NCI-H1417 treated with DMSO at 0.1 percent for 48 hours (cell line): ENCODE measurements at regions not wholly inside any gene's neighbourhood (a gene's known extent, or its start where the extent isn't known, plus 50 kb on each side); places are given as distances from the start of the nearest gene placed in this dataset.
"Not testable (repeated sequence)": the region's sequence is repeated elsewhere in the genome, so short reads cannot be mapped to it uniquely, and the experiment has no call there.

Source experiments
- DNase-seq: peaks from one replicate; lab custom pipeline; 2025; lab: John Stamatoyannopoulos, UW

DNA sequence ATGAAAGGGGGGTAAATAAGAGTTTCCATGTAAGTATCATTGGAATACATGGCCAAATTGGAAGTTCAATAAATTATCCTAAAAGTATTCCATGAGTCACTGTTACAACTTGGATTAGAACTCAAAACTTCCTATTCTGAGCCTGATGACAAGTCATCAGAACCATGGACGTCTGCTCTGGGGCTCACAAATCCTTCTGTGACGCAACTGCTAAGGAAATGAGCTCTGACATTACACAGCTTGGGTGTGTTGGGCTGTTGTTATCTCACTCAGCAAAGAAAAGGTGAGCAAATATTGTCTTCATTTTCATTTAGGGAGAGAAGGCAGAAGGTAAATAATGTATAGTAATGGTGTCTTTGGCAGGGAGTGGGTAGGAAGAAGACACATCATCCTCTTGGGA is 214.8 kb upstream of the ADO start:
- no peak for DNase-seq

DNA sequence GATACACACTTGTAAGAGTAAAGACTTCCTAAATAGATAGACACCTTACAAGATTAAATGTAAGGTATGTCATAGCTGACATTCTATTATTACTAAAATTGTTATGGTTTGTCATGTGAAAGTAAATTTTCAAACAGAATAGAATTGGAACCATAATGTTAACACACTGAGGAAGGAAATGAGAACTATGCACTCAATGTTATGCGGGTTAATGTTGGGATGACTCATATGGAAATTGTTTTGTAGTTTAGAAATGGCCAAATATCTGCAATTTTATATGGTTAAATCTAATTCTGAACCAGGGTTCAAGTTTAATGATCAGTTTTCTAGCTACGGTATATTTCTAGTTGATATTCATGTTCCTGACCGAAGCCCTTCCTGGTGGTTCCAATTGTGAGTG is 214.2 kb upstream of the ADO start:
- no peak for DNase-seq

DNA sequence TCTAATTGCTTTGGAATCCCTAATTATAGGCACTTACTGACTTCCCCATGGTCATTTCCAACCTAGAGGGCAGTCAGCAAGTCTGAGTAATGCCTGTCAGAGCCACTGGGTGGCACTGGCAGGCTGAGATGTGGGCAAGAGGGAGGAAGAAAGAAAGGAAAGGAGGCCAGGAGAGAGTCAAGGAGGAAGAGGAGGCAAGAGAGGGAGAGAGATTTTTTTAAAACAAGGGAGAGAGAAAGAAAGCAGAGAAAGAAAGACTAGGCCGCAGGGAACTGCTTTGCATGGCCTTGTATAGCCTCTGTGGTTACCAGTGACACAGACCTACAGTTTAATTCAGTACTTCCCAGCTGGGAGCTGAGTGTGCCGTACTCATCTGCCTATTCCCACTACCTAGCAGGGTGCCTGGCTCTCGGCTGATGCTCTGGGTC is 210.4 kb upstream of the ADO start:
- no peak for DNase-seq

DNA sequence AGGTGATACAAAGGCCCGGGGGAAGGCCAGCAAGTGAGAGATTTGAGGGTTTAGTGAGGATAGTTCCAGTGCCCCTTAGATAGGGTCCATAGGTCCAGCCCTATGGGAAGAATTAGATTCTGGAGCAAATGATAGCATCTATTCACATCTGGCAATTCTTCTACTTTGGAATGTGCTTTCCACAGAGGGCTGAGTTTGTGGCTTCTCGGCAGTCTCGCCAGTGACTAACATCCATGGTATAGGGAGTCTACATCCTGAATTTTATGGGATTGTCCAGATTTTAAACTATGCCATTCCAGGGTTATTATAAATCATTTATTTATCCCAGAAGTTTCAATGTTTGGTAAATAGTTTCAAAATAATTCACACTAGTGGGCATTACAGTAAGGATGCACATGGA is 207.3 kb upstream of the ADO start:
- DNase-seq = no peak

DNA sequence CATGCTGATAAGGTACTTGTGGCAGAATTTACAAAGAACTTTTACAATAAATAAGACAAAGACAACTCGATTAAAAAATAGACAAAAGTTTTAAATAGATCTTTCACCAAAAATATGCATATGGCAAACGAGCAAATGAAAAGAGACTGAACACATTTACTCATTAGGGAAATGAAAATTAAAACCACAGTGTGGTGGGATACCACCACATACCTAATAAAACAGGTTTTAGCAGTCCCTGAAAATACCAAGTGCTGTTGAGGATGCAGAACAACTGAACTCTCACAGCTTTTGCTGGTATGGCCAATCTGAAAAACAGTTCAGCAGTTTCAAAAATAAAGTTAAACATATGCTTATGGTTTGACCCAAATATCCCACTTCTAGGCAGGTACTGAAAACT is 205.4 kb upstream of the ADO start:
- DNase-seq = no peak

DNA sequence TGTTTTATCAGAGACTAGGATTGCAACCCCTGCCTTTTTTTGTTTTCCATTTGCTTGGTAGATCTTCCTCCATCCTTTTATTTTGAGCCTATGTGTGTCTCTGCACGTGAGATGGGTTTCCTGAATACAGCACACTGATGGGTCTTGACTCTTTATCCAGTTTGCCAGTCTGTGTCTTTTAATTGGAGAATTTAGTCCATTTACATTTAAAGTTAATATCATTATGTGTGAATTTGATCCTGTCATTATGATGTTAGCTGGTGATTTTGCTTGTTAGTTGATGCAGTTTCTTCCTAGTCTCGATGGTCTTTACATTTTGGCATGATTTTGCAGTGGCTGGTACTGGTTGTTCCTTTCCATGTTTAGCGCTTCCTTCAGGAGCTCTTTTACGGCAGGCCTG is 198.0 kb upstream of the ADO start:
- DNase-seq = not testable (repeated sequence)

DNA sequence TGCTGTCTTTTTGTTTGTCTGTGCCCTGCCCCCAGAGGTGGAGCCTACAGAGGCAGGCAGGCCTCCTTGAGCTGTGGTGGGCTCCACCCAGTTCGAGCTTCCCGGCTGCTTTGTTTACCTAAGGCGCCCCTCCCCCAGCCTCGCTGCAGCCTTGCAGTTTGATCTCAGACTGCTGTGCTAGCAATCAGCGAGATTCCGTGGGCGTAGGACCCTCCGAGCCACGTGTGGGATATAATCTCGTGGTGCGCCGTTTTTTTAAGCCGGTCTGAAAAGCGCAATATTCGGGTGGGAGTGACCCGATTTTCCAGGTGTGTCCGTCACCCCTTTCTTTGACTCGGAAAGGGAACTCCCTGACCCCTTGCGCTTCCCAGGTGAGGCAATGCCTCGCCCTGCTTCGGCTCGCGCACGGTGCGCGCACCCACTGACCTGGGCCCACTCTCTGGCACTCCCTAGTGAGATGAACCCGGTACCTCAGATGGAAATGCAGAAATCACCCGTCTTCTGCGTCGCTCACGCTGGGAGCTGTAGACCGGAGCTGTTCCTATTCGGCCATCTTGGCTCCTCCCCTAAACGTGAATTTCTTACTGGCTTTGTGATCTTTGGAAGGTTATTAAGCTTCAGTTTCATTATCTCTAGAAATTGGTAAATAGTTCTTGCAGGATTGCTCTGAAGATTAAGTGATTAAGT is 196.2 kb upstream of the ADO start:
- DNase-seq = not testable (repeated sequence)

DNA sequence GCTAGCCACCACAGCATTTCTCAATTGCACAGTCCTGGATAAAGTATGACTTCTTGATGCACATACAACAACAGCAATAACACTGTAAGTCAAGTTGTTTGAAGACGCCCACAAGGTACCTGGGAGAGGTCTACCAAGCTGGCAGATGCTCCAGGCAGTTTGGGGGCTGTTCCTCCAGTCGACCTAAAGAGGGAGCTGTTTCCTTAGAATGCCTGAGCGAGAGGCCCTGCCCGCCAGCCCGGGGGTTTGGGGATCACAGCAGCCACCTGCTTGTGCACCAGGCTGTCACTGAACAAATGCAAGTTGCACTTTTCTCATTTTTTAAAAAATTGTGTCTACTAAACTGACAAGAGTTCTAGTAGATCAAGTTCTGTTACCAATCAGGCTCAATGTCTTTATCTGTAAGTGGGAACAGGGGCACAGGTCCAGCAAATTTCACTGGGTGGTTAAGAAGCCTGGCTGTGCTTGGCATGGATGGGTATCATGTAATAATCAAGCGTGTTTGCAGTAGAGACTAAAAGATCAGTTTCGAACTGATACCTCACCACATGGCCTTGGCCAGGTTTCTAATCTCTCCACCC is 193.8 kb upstream of the ADO start:
- DNase-seq = no peak

DNA sequence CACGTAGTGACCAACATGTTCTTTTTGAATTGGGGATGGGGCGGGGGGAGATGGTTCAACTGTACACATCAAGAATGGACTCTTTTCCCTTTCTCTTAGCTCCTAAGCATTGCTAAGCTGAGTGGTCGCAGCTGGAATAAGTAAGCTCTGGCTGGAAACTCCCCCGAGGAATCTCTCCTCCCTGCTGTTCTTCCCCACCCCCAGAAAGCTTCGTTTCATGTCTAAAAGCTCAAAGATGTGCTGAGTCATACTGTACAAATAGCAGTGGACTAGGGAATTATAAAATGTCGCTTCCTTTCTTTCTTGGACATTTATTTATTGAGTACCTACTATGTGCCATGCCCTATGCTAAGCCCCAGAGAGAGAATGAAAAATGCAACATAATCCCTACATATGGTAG is 191.1 kb upstream of the ADO start:
- no peak for DNase-seq

DNA sequence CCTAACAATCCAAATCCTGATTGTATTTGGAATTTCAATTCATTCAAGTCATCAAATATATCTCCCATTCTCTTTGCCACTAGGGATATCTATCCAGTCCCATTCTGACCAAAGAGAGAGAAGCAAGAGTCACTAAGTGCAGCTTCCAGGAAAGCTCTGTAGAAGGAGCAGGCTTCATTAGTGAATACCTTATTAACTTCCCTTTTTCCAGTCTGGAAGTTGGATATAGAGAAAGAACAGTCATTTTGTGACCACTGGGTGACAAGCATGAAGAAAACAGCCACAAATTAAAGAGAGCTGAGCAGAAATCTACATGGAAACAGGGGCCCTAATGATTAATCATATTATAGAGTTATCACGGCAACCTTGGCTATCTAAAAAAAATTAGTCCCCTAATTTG is 190.7 kb upstream of the ADO start:
- no peak for DNase-seq

DNA sequence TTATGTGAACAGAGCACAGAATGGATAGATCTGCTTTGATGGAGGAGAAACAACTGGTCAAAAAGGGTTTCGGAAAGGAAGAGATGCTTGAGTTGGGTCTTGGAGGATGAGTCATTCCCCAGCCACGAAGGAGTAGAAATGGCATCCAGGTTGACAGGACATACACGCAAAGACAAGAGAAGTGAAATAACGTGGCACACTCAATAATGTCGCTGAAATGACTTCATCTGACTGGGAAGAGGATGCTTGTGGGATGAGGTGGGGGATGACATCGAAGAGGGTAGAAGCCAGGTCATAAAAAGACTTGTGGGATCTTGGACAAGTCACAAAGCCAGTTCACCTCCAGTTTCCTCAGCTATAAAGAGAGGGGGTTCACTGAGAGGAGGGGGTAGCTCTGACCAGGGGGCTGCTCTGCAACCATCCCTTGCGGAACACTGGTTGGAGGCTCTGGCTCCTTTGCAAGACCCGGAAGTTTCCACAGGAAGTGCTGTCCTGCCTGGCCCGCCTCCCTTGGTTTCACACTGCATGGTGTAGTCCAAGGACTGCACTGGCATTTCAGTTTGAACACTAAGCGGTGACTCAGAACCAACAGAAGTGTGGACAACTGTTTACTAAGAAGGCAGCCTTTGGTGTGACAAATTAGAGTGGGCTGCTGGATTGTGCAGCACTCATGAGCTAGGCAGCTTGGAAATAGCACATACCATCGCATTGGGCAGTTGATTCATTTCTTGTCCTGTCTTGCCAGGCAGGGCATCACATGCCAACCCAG is 189.9 kb upstream of the ADO start:
- DNase-seq = no peak

DNA sequence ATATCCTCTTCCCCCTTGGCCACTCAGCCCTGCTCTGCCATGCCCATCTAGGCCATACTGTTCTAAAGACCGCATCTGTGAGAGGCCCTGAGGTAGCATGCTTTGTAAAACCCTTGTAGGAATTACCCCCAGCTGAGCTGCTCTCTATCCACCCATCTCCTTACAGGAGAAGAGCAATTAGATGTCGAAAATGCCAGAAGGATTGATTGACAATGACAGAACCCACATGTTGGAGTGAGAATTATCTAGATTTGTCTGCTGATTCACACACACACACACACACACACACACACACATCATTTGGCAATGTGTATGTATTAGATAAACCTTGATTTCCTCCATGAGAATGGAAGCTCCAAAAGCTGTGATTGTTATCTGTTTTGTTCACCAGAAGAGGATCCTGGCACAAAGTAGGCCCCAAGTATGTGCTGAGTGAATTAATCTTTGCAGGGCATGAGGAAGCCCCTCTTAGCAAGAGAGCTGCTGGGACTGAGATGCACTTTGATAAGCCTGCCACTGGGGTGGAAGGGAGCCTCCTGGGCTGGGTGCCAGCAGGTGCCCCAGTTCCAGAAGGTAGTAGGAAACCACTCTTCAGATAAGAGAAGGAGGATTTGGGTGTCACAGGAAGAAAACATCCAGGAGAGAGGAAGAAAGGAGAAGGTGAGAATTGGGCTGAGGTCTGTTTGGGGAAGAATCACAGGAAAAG is 187.5 kb upstream of the ADO start:
- no peak for DNase-seq

DNA sequence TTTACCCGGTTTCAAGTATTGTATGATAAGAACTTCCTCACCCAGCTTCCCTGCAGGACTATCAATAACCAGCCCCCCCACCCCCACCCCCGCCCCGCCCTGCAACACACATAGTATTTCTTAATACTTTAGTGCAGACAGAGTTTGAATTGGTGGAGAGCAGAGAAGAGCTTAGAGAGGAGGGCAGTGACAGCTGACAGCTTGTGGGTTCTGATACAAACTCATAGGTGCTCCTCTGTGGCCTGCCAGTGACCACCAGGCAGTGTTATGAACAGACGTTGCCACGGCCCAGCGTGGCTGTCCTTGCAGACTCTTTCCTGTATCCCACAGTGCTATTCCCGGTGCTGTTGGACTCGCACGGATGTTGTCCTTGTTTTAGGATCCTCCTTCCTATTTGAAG is 186.9 kb upstream of the ADO start:
- DNase-seq = no peak

DNA sequence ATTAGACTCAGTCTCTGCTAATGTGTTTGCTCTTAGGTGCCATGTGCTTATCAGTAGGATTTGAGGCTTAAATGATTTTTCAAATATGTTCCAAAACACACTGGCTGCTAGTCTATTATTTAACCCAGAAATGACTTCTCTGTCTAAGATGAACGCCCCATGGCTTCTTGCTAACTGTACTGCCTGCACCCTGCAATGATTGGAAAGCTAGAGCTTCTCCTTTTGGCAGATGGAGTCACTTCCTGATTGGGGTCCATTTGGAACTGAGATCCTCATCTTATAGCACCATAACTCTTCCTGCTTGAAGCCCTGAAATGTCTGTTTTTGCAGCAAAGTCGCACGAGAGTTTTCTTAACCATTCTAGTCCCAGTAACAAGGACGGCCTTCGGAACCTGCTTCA is 186.5 kb upstream of the ADO start:
- no peak for DNase-seq

DNA sequence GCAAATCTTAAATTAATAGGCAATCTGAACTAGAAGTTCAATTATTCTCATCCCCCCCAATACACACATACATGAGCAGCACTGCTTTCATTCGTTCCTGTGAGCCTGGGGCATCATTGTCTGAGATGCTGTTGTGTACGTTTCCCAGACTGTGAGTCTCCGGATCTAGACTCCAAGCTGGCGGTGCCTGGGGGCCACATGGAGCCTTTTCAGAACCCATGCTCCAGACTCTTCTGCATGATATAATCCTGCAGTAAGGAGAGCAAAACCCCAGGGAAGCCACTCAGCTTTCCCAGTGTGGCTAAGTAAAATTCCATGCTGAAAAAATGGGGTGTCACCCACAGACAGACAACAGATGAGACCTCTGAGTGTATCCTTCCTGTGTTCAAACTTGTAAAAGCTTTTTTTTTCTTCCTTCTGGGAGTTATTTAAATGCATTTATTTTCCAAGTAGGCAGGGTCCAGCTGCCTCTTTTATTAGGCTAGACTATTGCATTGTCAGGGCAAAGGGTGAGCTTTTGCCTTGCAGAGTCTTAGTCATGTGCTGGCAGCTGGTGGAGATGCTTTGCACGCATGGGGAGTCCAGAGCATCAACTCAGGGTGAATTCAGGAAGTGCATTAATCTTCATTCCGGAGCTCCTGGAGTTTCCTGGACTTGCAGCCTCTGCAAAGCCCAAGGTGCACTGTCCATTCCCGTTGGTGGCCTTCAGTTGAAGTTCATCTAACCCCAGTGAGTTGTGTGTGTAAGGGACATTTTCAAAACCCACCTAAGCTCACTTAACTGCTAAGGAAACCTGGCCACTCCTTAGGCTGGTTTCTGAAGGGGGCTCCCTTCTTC is 185.7 kb upstream of the ADO start:
- DNase-seq = no peak

DNA sequence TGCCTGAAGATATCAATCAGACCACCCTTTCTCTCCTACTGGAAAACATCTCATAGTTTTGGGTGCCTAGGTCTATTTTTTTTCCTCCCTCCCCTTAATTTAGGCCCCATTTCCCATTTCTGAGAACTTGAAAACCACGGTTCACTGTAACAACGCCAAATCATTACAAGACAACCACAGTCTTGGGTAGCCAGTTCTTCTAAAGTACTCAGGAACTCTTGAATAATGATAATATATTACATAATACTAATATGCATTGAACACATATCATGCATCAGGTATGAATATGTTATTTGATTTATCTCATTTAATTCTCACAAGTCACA is 185.1 kb upstream of the ADO start:
- DNase-seq = no peak

DNA sequence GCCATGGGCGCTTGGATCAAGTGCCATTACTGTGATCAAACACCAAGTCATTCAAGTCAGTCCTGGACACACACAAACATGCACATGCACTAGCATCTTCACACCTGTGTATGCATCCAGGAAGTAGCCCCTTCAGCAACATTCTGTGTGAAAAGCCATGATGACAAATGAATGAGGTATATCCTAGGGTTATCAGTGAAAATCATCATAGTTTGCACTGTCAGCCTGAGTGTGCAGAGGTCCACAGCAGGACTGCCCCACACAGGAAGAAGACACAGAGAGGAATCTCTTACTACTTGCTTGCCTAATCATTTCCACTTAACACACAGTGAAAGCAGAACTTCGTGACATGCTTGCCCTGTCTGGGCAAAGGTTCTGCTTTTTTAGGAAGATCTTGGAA is 184.0 kb upstream of the ADO start:
- DNase-seq = no peak

DNA sequence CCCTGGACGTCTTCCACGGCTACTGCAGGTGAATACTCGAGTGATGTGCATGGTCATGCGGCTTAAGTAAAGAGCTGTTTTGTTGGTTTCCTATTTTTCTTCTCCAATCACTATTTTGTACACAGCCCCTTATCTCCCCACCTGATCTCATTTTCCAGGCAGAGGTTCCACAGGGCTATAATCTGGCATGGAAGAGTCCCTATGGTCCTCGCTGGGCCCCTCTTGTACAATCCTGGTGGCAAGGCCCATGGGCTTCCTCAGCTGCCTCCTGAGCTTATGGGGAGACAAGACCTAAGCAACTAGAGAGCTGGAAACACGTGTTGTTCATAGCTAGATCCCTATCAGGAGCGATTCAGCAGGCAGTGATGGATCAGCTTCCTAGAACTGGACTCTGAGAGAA is 181.3 kb upstream of the ADO start:
- no peak for DNase-seq

DNA sequence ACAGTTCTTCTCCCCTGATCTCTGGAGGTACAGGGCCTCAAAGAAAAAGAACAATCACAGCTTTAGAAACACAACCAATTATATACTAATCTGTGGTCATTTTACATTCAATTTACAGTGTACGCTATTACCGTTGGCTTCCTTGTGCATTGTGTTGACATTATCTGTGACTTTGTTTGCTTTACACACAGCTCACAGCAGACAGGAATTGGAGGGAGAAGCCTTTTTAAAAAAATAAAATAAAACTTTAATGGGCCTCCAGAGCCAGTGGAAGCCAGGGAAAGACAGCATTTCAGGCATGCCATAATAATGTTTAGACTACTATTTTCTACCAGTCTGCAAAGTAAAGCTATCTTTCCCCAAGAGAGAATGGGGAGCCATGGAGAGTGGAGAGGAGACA is 179.0 kb upstream of the ADO start:
- DNase-seq = peak; percentile 6

DNA sequence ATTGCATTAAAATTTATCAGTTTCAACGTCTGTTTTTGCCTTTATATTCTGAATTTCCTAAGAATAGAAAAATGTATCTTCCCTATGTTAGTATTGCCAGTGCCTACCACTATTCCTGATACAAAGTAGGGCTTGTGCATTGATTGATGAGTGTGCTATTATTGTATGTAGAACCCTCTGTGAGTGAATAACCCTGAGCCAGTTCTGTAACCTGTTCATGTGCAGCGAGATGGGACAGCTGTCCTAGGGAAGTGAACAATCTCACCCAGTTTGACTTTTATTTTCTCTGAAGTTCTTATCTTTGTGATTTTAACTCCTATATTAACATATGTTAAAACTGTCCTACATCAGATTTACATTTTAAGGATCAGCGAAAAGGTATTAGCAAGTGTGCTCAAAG is 178.4 kb upstream of the ADO start:
- DNase-seq = no peak

DNA sequence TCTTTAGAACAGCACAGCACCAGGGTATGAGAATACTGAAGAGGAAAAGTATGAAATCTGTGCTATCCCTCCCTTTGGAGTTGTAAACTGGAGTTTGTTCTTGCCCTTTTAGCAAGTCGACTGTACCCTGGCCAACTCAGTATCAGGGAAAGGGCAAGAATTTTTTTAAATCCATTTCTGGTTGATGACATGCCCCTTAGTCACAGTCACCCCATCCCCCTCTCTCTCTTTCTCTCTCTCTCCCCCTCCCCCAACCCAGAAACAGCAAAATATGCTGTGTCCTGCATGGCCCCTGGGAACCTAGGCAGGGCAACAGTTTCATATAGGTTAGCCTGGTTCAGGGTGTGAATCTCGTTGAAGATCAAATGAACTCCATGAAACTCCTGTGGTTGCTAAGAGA is 177.7 kb upstream of the ADO start:
- no peak for DNase-seq

DNA sequence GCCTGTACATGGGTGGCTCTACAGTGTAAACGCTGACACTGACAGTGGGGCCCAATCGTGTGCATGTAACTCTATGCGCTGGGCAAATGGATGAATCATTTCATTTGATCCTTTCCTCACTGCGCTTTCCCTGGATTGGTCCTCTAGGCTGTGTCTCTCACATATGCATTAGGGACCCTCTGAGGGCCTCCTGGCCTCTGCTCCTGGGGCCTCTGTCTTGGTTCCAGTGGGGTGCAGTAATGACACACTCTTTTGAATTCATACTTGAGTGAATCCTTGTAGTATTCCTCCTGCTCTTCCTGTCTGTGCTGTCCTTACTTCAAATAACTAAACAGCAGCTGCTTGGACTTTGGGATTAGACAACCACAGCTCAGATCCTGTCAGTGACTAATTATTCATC is 176.5 kb upstream of the ADO start:
- no peak for DNase-seq
